Tibial nerve (tissue), 4 donors: ENCODE measurements at regions not wholly inside any gene's neighbourhood (a gene's known extent, or its start where the extent isn't known, plus 50 kb on each side); places are given as distances from the start of the nearest gene placed in this dataset.

ENCODE experiments used
- DNase-seq, 2 donors: peaks; one replicate each; pipeline ENCODE4 v3.0.0-alpha.2; 2019; ENCODE audit warnings: low spot score in 2 of 2
- H3K27ac ChIP-seq, 4 donors: fragments of 200-600 bp; sonication (generic) in 3 of 4; one replicate each; pipeline ENCODE4 v1.5.1; 2017 to 2019; ENCODE audit warnings: mild to moderate bottlenecking in 1 of 4
- H3K27me3 ChIP-seq, 2 donors: fragments of 200-600 bp; sonication (generic) in 1 of 2; one replicate each; pipeline versions ENCODE4 v1.5.1 to v1.6.0; 2017 to 2019
- H3K36me3 ChIP-seq, 3 donors: fragments of 200-600 bp; sonication (generic); one replicate each; pipeline ENCODE4 v1.5.1; 2018 to 2019
- H3K4me1 ChIP-seq, 4 donors: fragments of 200-600 bp; sonication (generic) in 3 of 4; one replicate each; pipeline ENCODE4 v1.5.1; 2017 to 2019
- H3K4me3 ChIP-seq, 4 donors: fragments of 200-600 bp; sonication (generic) in 3 of 4; one replicate each; pipeline ENCODE4 v1.5.1; 2017 to 2019; ENCODE audit warnings: mild to moderate bottlenecking in 1 of 4, moderate library complexity in 1 of 4
- H3K9me3 ChIP-seq, 4 donors: fragments of 200-600 bp; sonication (generic) in 3 of 4; one replicate each; pipeline ENCODE4 v1.5.1; 2017 to 2019
- EP300 ChIP-seq, 2 donors: sonication (generic); formaldehyde crosslinking; IDR thresholded peaks; one replicate each; pipeline ENCODE4 v1.6.1; 2017; ENCODE audit warnings: antibody characterized with exemption in 2 of 2, mild to moderate bottlenecking in 1 of 2
- POLR2A ChIP-seq, 2 donors: fragments of 450-650 bp; IDR thresholded peaks; one replicate each; pipeline ENCODE4 v1.6.1; 2017; ENCODE audit warnings: antibody characterized with exemption in 2 of 2, mild to moderate bottlenecking in 2 of 2, moderate library complexity in 2 of 2
- WGBS, 2 donors: methylation state at CpG; one replicate each; pipeline ENCODE4 v1.1.5; 2018; 5-methylcytosine and 5-hydroxymethylcytosine counted together
- TF ChIP-seq, protein P1 (sequence below), 5 experiments: fragments of 200-600 bp in 3 of 5; fragments of 450-650 bp in 2 of 5; sonication (generic) in 3 of 5; IDR thresholded peaks; one replicate each; pipeline ENCODE4 v1.5.1; 2016 to 2019; ENCODE audit warnings: antibody characterized with exemption in 5 of 5, mild to moderate bottlenecking in 3 of 5, moderate library complexity in 2 of 5

DNA sequence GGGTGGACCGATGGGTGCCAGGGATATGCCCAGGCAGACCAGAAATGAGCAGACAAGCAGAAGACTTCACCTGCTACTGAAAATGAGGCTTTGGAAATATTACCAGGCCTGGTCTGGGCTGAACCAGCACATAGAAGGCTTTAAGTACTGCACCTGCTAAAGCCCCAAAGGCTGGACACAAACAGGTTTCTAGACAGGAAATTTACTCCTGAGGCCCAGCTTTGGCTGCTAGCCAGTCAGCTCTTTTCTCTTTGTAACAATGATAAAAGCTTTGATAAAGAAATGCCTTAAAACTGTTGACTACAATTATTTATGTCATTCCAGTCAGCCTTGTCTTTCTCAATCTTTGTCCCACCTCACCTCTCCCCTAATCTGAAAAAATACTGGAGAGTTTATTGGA is 228.9 kb upstream of the EGLN3 start:
- 91 to 96% methylated on average over 1 of the region's 1 CpG for WGBS, 2 donors
- H3K27me3 ChIP-seq = no peaks in the 10 kb centered on the region
- H3K4me1 ChIP-seq = no peaks in the 10 kb centered on the region
- DNase-seq = no peak
- no peaks in the 10 kb centered on the region for H3K36me3 ChIP-seq
- H3K4me3 ChIP-seq = no peak overlapping the region
- H3K27ac ChIP-seq = no peak overlapping the region
- TF ChIP-seq POLR2A (IDR thresholded peaks at IDR 0.05) (no peak), EP300 (IDR thresholded peaks at IDR 0.05) (no peak)
- TF ChIP-seq, protein P1, sequence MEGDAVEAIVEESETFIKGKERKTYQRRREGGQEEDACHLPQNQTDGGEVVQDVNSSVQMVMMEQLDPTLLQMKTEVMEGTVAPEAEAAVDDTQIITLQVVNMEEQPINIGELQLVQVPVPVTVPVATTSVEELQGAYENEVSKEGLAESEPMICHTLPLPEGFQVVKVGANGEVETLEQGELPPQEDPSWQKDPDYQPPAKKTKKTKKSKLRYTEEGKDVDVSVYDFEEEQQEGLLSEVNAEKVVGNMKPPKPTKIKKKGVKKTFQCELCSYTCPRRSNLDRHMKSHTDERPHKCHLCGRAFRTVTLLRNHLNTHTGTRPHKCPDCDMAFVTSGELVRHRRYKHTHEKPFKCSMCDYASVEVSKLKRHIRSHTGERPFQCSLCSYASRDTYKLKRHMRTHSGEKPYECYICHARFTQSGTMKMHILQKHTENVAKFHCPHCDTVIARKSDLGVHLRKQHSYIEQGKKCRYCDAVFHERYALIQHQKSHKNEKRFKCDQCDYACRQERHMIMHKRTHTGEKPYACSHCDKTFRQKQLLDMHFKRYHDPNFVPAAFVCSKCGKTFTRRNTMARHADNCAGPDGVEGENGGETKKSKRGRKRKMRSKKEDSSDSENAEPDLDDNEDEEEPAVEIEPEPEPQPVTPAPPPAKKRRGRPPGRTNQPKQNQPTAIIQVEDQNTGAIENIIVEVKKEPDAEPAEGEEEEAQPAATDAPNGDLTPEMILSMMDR (IDR thresholded peaks at IDR 0.05) = no peak
- no peaks in the 10 kb centered on the region for H3K9me3 ChIP-seq

DNA sequence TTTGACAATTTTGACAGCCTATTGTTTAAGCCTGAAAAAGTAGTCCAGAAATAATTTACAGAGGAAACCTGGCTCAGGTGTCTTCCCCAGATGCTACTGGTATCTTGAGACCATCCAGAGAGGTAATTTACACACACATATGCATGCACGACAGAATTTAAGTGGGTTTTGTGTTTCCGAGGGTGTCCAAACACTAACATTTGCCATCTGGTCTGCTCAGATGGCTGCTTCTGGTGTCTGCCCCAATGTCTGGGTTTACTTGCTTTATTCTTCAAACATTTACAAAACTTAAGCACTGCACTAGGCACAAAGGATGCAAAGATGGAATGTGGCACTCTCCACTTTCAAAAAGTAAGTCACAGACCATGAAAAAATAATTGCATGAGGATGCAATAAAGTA is 226.6 kb upstream of the EGLN3 start:
- Histone ChIP-seq H3K4me3 (no peak overlapping the region), H3K9me3 (no peaks in the 10 kb centered on the region), H3K4me1 (peaks cover 0 to 10% (median 0%) of the 10 kb centered on the region in 4 donors), H3K27ac (no peak overlapping the region), H3K27me3 (no peaks in the 10 kb centered on the region), H3K36me3 (no peaks in the 10 kb centered on the region)
- 77 to 83% methylated on average over 2 of the region's 2 CpGs for WGBS, 2 donors
- TF ChIP-seq POLR2A (IDR thresholded peaks at IDR 0.05) (no peak), EP300 (IDR thresholded peaks at IDR 0.05) (no peak)
- TF ChIP-seq, protein P1 (IDR thresholded peaks at IDR 0.05) = no peak
- no peak for DNase-seq

DNA sequence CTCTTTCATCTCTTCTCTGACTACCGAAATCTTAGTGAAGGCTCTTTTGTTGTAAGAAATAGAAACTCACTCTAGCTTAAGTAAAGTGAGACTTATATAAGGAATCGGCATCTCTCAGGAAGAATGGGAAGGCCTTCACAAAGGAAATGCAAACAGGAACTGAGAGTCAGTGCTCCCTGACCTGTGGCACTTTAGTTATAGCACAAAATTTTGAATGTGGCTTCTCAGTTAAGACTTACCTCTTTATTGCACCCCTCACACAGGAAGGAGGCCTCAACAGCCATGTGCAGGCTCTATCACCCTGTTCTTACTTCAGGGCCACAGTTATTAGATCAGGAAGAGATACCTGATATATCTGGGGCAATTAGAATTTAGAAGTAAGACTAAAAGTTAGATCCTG is 224.7 kb upstream of the EGLN3 start:
- Histone ChIP-seq H3K4me1 (peaks cover 0 to 23% (median 0%) of the 10 kb centered on the region in 4 donors), H3K9me3 (no peaks in the 10 kb centered on the region), H3K4me3 (no peak overlapping the region), H3K27me3 (no peaks in the 10 kb centered on the region), H3K27ac (no peak overlapping the region), H3K36me3 (no peaks in the 10 kb centered on the region)
- DNase-seq = no peak
- TF ChIP-seq POLR2A (IDR thresholded peaks at IDR 0.05) (no peak), EP300 (IDR thresholded peaks at IDR 0.05) (no peak)
- TF ChIP-seq, protein P1 (IDR thresholded peaks at IDR 0.05) = no peak
- WGBS, 2 donors = 35 to 39% methylated on average over 2 of the region's 2 CpGs

DNA sequence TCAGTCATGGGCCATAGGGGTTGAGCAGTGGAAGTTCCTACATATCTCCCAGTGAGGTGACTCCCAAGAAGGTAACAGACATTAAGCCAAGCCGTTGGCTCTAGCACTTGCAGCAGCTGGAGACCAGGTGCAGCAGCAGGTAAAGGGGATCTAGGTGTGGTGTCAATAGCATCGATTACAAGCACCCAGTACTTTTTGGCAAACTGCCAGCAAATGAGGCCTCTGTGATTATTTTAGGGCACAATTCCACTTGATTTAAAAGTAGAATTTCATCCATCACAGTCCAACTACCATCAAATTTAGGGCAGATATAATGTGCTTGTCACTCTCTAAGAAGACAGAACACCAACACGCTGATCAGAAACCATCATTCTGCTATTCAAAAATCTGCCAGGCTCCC is 224.1 kb upstream of the EGLN3 start:
- WGBS, 2 donors = 87 to 91% methylated on average over 3 of the region's 3 CpGs
- no peak for DNase-seq

DNA sequence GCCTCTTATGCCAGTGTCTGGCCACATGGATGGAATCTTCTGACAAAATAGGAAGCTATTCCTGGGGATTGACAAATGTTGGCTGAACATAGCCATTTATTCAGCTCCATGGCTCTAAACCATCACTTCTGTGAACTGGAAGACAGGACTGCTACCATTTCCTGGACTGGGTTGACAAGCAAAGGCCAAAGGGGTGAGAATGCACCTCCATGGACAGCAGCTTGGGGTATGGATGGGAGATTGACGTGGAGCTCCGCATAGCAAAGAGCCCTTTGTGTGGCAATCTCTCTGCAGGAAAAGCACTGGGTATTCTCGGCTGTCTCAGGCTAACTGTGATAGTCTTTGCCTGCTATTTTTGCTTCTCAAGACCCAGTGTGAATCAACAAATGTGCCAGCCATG is 223.0 kb upstream of the EGLN3 start:
- WGBS, 2 donors = 71 to 81% methylated on average over 3 of the region's 3 CpGs
- Histone ChIP-seq H3K27ac (no peak overlapping the region), H3K36me3 (no peaks in the 10 kb centered on the region), H3K4me3 (no peak overlapping the region), H3K4me1 (peaks cover 0 to 23% (median 0%) of the 10 kb centered on the region in 4 donors), H3K27me3 (no peaks in the 10 kb centered on the region), H3K9me3 (no peaks in the 10 kb centered on the region)
- no peak for DNase-seq
- TF ChIP-seq POLR2A (IDR thresholded peaks at IDR 0.05) (no peak), EP300 (IDR thresholded peaks at IDR 0.05) (no peak)
- TF ChIP-seq, protein P1 (IDR thresholded peaks at IDR 0.05) = no peak

More for the DNA sequence above, 224.1 kb upstream of the EGLN3 start:
- Histone ChIP-seq H3K9me3 (no peaks in the 10 kb centered on the region), H3K27ac (no peak overlapping the region), H3K36me3 (no peaks in the 10 kb centered on the region), H3K4me1 (peaks cover 0 to 23% (median 0%) of the 10 kb centered on the region in 4 donors), H3K27me3 (no peaks in the 10 kb centered on the region), H3K4me3 (no peak overlapping the region)
- TF ChIP-seq EP300 (IDR thresholded peaks at IDR 0.05) = no peak
- TF ChIP-seq POLR2A (IDR thresholded peaks at IDR 0.05) = no peak
- TF ChIP-seq, protein P1 (IDR thresholded peaks at IDR 0.05) = no peak
